ENCODE measurements at regions not wholly inside any gene's neighbourhood (a gene's known extent, or its start where the extent isn't known, plus 50 kb on each side); places are given as distances from the start of the nearest gene placed in this dataset.

GRCh38 chr3:117938974-117939373 is 1095.7 kb downstream of the IGSF11 start:
- TF ChIP-seq FOXA1 (IDR thresholded peaks at IDR 0.05) (no peak), ELF4 (IDR thresholded peaks at IDR 0.05) (no peak), TARDBP (IDR thresholded peaks at IDR 0.05) (no peak), FOXK2 (IDR thresholded peaks at IDR 0.05) (no peak), ARNT (IDR thresholded peaks at IDR 0.05) (no peak), ZNF384 (IDR thresholded peaks at IDR 0.05) (no peak), HDGF (IDR thresholded peaks at IDR 0.05; ENCODE audit: borderline replicate concordance) (no peak), SP1 (IDR thresholded peaks at IDR 0.05) (no peak)
- TF ChIP-seq, protein P1, sequence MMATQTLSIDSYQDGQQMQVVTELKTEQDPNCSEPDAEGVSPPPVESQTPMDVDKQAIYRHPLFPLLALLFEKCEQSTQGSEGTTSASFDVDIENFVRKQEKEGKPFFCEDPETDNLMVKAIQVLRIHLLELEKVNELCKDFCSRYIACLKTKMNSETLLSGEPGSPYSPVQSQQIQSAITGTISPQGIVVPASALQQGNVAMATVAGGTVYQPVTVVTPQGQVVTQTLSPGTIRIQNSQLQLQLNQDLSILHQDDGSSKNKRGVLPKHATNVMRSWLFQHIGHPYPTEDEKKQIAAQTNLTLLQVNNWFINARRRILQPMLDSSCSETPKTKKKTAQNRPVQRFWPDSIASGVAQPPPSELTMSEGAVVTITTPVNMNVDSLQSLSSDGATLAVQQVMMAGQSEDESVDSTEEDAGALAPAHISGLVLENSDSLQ (IDR thresholded peaks at IDR 0.05) = no peak
